H1 (cell line): ENCODE measurements at regions not wholly inside any gene's neighbourhood (a gene's known extent, or its start where the extent isn't known, plus 50 kb on each side); places are given as distances from the start of the nearest gene placed in this dataset.

ENCODE experiments used
- RFX5 ChIP-seq: IDR thresholded peaks from 2 replicates; pipeline ENCODE4 v1.6.1; 2011; ENCODE audit warnings: low read depth, low read length, improper control_type of control experiment, borderline replicate concordance
- SIX5 ChIP-seq: IDR thresholded peaks from 2 replicates; pipeline ENCODE4 v1.6.1; 2011; ENCODE audit warnings: mild to moderate bottlenecking, low read depth, low read length
- TF ChIP-seq, protein P1 (sequence below): IDR thresholded peaks from 2 replicates; pipeline ENCODE4 v1.6.1; 2011; ENCODE audit warnings: low read depth, mild to moderate bottlenecking, low read length; ENCODE audit not compliant: insufficient read depth
- TF ChIP-seq, protein P2 (sequence below): IDR thresholded peaks from 2 replicates; pipeline ENCODE4 v1.6.1; 2012; ENCODE audit warnings: inconsistent platforms

DNA sequence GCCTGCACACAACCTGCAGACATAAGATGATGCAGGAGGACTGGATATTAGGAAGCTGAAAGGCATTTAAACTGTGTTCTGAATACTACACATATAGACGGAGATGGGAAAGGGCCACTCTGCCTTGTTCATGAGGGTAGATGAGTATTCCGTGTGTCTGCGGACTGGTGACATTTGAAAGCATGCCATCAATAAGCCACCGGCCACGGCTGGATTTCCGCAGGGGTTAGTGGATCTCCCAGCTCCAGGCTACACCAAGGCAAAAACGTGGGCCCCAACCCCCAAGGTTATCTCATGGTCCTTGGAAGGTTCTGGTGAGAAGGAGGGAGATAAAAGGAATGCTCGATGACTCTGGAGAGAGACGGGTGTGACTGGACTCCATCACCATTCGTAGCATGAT lies 78.6 kb upstream of the THBS2 start (continued):
- TF ChIP-seq SIX5 (no peak), RFX5 (no peak)
- TF ChIP-seq, protein P1, sequence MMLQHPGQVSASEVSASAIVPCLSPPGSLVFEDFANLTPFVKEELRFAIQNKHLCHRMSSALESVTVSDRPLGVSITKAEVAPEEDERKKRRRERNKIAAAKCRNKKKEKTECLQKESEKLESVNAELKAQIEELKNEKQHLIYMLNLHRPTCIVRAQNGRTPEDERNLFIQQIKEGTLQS = no peak
- TF ChIP-seq, protein P2, sequence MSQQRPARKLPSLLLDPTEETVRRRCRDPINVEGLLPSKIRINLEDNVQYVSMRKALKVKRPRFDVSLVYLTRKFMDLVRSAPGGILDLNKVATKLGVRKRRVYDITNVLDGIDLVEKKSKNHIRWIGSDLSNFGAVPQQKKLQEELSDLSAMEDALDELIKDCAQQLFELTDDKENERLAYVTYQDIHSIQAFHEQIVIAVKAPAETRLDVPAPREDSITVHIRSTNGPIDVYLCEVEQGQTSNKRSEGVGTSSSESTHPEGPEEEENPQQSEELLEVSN = no peak
